ENCODE measurements at regions not wholly inside any gene's neighbourhood (a gene's known extent, or its start where the extent isn't known, plus 50 kb on each side); places are given as distances from the start of the nearest gene placed in this dataset.

DNA sequence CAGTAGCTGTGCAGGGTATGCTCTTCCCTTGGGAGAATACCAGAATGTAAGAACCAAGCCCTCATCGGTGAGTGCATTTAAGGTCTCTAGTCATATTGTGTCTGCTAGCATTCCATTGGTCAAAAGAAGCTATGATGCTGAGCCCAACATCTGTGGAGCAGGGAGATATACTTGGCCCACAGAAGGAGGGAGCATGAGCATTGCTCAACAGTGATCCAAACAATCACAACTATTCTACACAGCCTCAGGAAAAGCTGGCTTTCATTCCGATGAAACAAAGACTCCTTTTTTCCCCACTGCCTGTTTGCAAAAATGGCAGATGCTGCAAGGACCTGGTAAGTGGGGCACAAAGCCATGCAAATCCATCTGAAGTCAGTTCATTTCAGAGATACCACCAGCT is 80.6 kb upstream of the DHX15 start:
- Histone ChIP-seq H3K4me3 (replicated peaks in 1 of 3; ENCODE audit: insufficient read depth in 1 of 3, low read depth in 1 of 3, low read length in 3 of 3) (no peak overlapping the region), H3K4me2 (ENCODE audit: insufficient read depth, low read length) (no peak overlapping the region), H2AFZ (ENCODE audit: low read depth, low read length) (no peak overlapping the region), H3K9me1 (replicated peaks; ENCODE audit: control insufficient read depth, extremely low read depth, insufficient read depth, low read length) (no peaks in the 10 kb centered on the region), H3K4me1 (ENCODE audit: control insufficient read depth, extremely low read depth, insufficient read depth, low read length) (no peaks in the 10 kb centered on the region), H3K9ac (replicated peaks; ENCODE audit: extremely low read depth, insufficient read depth, low read length) (no peak overlapping the region), H3K9me3 (replicated peaks; ENCODE audit: control insufficient read depth, insufficient read depth, low read length) (no peaks in the 10 kb centered on the region), H3K27me3 (ENCODE audit: control insufficient read depth in 2 of 2, insufficient read depth in 2 of 2, low read length in 2 of 2) (peaks cover 0 to 6% of the 10 kb centered on the region in 2 experiments), H4K20me1 (replicated peaks; ENCODE audit: control insufficient read depth, extremely low read depth, insufficient read depth, low read length) (no peaks in the 10 kb centered on the region), H3K36me3 (ENCODE audit: control insufficient read depth in 2 of 2, extremely low read depth in 1 of 2, insufficient read depth in 2 of 2, low read length in 2 of 2) (no peaks in the 10 kb centered on the region), H3K27ac (ENCODE audit: insufficient read depth, low read depth, low read length) (no peak overlapping the region), H3K79me2 (ENCODE audit: control insufficient read depth, insufficient read depth, low read length) (no peaks in the 10 kb centered on the region)
- FAIRE-seq: no peak
- no TSS peak for BruUV-seq (replicated peaks)
- TF ChIP-seq POLR2A (IDR thresholded peaks at IDR 0.05; ENCODE audit: low read depth, low read length): no peak
- no peak for TF ChIP-seq FOS (IDR thresholded peaks at IDR 0.05; ENCODE audit: borderline replicate concordance, insufficient read depth, low read length)
- TF ChIP-seq, protein P1, sequence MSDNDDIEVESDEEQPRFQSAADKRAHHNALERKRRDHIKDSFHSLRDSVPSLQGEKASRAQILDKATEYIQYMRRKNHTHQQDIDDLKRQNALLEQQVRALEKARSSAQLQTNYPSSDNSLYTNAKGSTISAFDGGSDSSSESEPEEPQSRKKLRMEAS (IDR thresholded peaks at IDR 0.05; ENCODE audit: insufficient read depth, insufficient read length): no peak
- TF ChIP-seq MYC (IDR thresholded peaks at IDR 0.05; ENCODE audit: low read depth, low read length): no peak
- TF ChIP-seq POLR2AphosphoS5 (IDR thresholded peaks at IDR 0.05; ENCODE audit: insufficient read depth, low read depth, low read length): no peak
- no peak for TF ChIP-seq JUN (IDR thresholded peaks at IDR 0.05; ENCODE audit: borderline replicate concordance, insufficient read depth, insufficient read length, low read depth)
- TF ChIP-seq, protein P2, sequence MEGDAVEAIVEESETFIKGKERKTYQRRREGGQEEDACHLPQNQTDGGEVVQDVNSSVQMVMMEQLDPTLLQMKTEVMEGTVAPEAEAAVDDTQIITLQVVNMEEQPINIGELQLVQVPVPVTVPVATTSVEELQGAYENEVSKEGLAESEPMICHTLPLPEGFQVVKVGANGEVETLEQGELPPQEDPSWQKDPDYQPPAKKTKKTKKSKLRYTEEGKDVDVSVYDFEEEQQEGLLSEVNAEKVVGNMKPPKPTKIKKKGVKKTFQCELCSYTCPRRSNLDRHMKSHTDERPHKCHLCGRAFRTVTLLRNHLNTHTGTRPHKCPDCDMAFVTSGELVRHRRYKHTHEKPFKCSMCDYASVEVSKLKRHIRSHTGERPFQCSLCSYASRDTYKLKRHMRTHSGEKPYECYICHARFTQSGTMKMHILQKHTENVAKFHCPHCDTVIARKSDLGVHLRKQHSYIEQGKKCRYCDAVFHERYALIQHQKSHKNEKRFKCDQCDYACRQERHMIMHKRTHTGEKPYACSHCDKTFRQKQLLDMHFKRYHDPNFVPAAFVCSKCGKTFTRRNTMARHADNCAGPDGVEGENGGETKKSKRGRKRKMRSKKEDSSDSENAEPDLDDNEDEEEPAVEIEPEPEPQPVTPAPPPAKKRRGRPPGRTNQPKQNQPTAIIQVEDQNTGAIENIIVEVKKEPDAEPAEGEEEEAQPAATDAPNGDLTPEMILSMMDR (IDR thresholded peaks at IDR 0.05; ENCODE audit: extremely low read depth in 1 of 2, insufficient read depth in 1 of 2, low read depth in 1 of 2, low read length in 2 of 2): no peak
- TF ChIP-seq EZH2 (IDR thresholded peaks at IDR 0.05; ENCODE audit: borderline replicate concordance, low read depth, low read length, severe bottlenecking): no peak
- no peak for TF ChIP-seq GATA2 (IDR thresholded peaks at IDR 0.05; ENCODE audit: insufficient read depth, insufficient read length, low read depth, low read length)
- DNase-seq (ENCODE audit: low read depth, low spot score): no peak
- intact Hi-C loops (cut with micrococcal nuclease): no loop called here
- ChIA-PET POLR2A (no interaction called here), CTCF (interaction anchor here (1.1 to 1.2 kb wide), 2 partner anchors 23 to 113 kb away, joined by 3 to 5 read pairs; no protein-coding TSS in a partner anchor)
- dilution Hi-C loops (cut with MboI; ENCODE audit: extremely low pct_ligation_motif_present, low sequenced_read_pairs): no loop called here

Data from endothelial cell of umbilical vein (primary cell).